ENCODE measurements at regions not wholly inside any gene's neighbourhood (a gene's known extent, or its start where the extent isn't known, plus 50 kb on each side); places are given as distances from the start of the nearest gene placed in this dataset.

- no peaks in the 10 kb centered on the region for H3K36me3 ChIP-seq (ENCODE audit: control insufficient read depth in 2 of 2, extremely low read depth in 1 of 2, insufficient read depth in 2 of 2, low read length in 2 of 2)
- TF ChIP-seq CTCF (optimal IDR thresholded peaks at IDR 0.05 in 1 of 3, IDR thresholded peaks at IDR 0.05 in 1 of 3, conservative IDR thresholded peaks at IDR 0.05 in 1 of 3; ENCODE audit: extremely low read depth in 1 of 3, insufficient read depth in 2 of 3, low read length in 3 of 3) (no peak), EZH2 (IDR thresholded peaks at IDR 0.05; ENCODE audit: low read length) (no peak)
- H2AFZ ChIP-seq (ENCODE audit: control insufficient read depth, low read length): no peak overlapping the region
Measured at GRCh38 chr4:13117185-13117584, 367.0 kb downstream of the RAB28 start.

GRCh38 chr4:13112030-13112429 lies 372.1 kb downstream of the RAB28 start:
- no peaks in the 10 kb centered on the region for H3K9me1 ChIP-seq (ENCODE audit: control insufficient read depth, extremely low read depth, insufficient read depth, low read length)
- H3K4me1 ChIP-seq (ENCODE audit: control insufficient read depth, extremely low read depth, insufficient read depth, low read length): no peaks in the 10 kb centered on the region
- dilution Hi-C loops (cut with MboI; ENCODE audit: extremely low pct_ligation_motif_present, low sequenced_read_pairs): no loop called here
- no peak overlapping the region for H2AFZ ChIP-seq (ENCODE audit: control insufficient read depth, low read length)
- H3K9ac ChIP-seq (ENCODE audit: control insufficient read depth, extremely low read depth, insufficient read depth, low read length): no peak overlapping the region
- no peaks in the 10 kb centered on the region for H3K9me3 ChIP-seq (ENCODE audit: control insufficient read depth, low read depth, low read length)
- no peak for FAIRE-seq
- H4K20me1 ChIP-seq (ENCODE audit: control insufficient read depth, extremely low read depth, insufficient read depth, low read length): no peaks in the 10 kb centered on the region
- no peak for DNase-seq (ENCODE audit: low read depth, low spot score)
- H3K4me2 ChIP-seq (ENCODE audit: control insufficient read depth, extremely low read depth, insufficient read depth, low read depth, low read length): no peak overlapping the region
- no peaks in the 10 kb centered on the region for H3K27me3 ChIP-seq (ENCODE audit: control insufficient read depth, extremely low read depth, insufficient read depth, low read length)
- no peak overlapping the region for H3K27ac ChIP-seq (ENCODE audit: control insufficient read depth, insufficient read depth, low read length)
- no peaks in the 10 kb centered on the region for H3K36me3 ChIP-seq (ENCODE audit: control insufficient read depth in 2 of 2, extremely low read depth in 1 of 2, insufficient read depth in 2 of 2, low read length in 2 of 2)
- TF ChIP-seq EZH2 (IDR thresholded peaks at IDR 0.05; ENCODE audit: low read length): no peak
- TF ChIP-seq CTCF (optimal IDR thresholded peaks at IDR 0.05 in 1 of 3, IDR thresholded peaks at IDR 0.05 in 1 of 3, conservative IDR thresholded peaks at IDR 0.05 in 1 of 3; ENCODE audit: extremely low read depth in 1 of 3, insufficient read depth in 2 of 3, low read length in 3 of 3): no peak
- no peak overlapping the region for H3K4me3 ChIP-seq (ENCODE audit: control insufficient read depth in 2 of 3, extremely low read depth in 1 of 3, insufficient read depth in 2 of 3, low read depth in 1 of 3, low read length in 3 of 3)
- no peaks in the 10 kb centered on the region for H3K79me2 ChIP-seq (ENCODE audit: control insufficient read depth, insufficient read depth, low read length)

More at GRCh38 chr4:13117185-13117584, 367.0 kb downstream of the RAB28 start:
- H3K4me2 ChIP-seq (ENCODE audit: control insufficient read depth, extremely low read depth, insufficient read depth, low read depth, low read length): no peak overlapping the region
- dilution Hi-C loops (cut with MboI; ENCODE audit: extremely low pct_ligation_motif_present, low sequenced_read_pairs): no loop called here
- no peak overlapping the region for H3K27ac ChIP-seq (ENCODE audit: control insufficient read depth, insufficient read depth, low read length)
- H3K27me3 ChIP-seq (ENCODE audit: control insufficient read depth, extremely low read depth, insufficient read depth, low read length): no peaks in the 10 kb centered on the region
- no peak overlapping the region for H3K9ac ChIP-seq (ENCODE audit: control insufficient read depth, extremely low read depth, insufficient read depth, low read length)
- no peaks in the 10 kb centered on the region for H4K20me1 ChIP-seq (ENCODE audit: control insufficient read depth, extremely low read depth, insufficient read depth, low read length)
- H3K79me2 ChIP-seq (ENCODE audit: control insufficient read depth, insufficient read depth, low read length): no peaks in the 10 kb centered on the region
- H3K4me1 ChIP-seq (ENCODE audit: control insufficient read depth, extremely low read depth, insufficient read depth, low read length): no peaks in the 10 kb centered on the region
- H3K9me3 ChIP-seq (ENCODE audit: control insufficient read depth, low read depth, low read length): no peaks in the 10 kb centered on the region
- DNase-seq (ENCODE audit: low read depth, low spot score): no peak
- no peaks in the 10 kb centered on the region for H3K9me1 ChIP-seq (ENCODE audit: control insufficient read depth, extremely low read depth, insufficient read depth, low read length)
- H3K4me3 ChIP-seq (ENCODE audit: control insufficient read depth in 2 of 3, extremely low read depth in 1 of 3, insufficient read depth in 2 of 3, low read depth in 1 of 3, low read length in 3 of 3): no peak overlapping the region
- FAIRE-seq: no peak

Measured in keratinocyte (primary cell).